ENCODE measurements at regions not wholly inside any gene's neighbourhood (a gene's known extent, or its start where the extent isn't known, plus 50 kb on each side); places are given as distances from the start of the nearest gene placed in this dataset.

GRCh38 chr5:74394528-74394915 lies 246.0 kb downstream of the ENC1 start:
- peak; percentile 41; the same call in 1 of the 2 replicates for TF ChIP-seq CTCF (conservative IDR thresholded peaks at IDR 0.05; ENCODE audit: low read depth, low read length)
- no peak for TF ChIP-seq EZH2 (IDR thresholded peaks at IDR 0.05; ENCODE audit: borderline replicate concordance, low read depth, low read length, poor library complexity, severe bottlenecking)
